Left lobe of liver (tissue), 2 donors: ENCODE measurements at regions not wholly inside any gene's neighbourhood (a gene's known extent, or its start where the extent isn't known, plus 50 kb on each side); places are given as distances from the start of the nearest gene placed in this dataset.

Experiments used
- ATAC-seq: fragments of 200-7000 bp; cut with Tn5 transposase; one replicate; pipeline ENCODE4 v1.9.1; 2020; ENCODE audit warnings: mild to moderate bottlenecking, moderate library complexity
- DNase-seq: peaks from one replicate; pipeline ENCODE4 v3.0.0-alpha.2; 2020; ENCODE audit warnings: low spot score
- donor health status: DM: no; HTN: no; CAD: no; lungs with moderate emphysema.
- donor health status: DM: no; HTN: yes; CAD: no.

DNA sequence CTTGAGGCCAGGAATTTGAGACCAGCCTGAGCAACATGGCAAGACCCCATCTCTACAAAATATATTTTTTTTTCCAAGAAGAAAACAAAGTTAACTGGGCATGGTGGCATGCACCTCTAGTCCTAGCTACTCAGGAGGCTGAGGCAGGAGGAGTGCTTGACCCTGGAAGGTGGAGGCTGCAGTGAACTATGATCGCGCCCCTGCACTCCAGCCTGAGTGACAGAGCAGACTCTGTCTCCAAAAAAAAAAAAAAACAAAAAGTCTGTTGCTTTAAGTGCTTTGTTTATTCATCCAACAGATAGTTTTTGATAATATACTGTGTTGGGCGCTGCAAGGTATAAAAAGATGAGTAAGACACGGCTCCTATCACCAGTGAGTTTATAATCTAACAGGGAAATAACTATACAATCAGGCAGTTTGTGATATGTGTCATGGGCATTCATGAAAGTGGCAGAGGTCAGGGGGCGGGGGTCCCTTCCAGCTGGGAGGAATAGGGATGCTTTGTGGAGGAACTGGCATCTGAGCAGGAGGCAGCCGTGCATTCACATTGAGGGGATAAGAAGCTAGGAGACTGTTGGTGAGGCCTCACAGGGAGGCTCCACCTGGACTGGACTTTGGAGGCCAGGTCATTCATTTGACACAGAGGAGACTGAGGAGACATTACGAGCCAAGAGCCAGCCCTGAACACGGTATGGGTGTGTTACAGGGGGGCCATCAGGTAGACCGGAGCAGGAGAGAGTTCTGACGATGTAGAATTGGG lies 67.3 kb upstream of the ERRFI1 start:
- ATAC-seq (no peak), DNase-seq (no peak)

DNA sequence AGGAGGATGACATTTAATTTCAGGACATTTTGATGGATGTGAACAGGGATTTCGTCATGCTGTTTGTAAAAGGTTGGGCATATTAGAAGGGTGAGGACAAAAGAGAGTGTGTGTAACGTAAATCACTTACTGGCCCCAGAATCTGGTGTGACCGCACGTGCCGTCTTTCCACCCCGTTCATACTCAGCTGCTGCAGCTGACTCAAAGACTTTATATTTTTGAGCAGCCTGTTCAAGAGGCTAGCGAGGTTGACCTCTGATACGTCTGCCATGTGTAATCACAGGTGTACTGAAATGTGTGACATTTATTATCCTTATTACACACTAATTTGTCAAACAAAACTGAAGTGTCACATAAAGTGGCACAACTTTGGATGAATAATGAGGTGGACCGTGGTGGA lies 66.5 kb upstream of the ERRFI1 start:
- ATAC-seq (no peak), DNase-seq (no peak)

DNA sequence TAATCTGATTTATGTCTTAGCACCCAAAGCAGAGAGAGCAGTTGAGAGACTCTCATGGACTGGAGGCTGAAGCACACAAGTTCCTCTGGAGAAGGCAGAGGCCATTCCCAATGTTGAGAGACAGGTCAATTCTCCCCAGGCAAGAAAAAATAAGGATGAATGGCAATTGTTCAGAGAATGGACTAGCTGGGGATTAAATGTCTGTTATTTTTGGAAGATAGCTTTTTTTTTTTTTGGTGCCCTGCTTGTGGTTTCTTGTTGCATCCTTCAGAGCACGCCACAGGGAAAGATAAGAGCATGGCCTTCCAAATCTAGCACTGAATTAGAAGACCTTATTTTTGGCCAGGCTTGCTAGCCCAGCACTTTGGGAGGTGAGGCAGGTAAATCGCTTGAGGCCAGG lies 65.6 kb upstream of the ERRFI1 start:
- ATAC-seq, result no peak
- DNase-seq, result no peak

- DNase-seq, result no peak
- no peak for ATAC-seq
These were observed 64.2 kb upstream of the ERRFI1 start for GRCh38 chr1:8090241-8090702.

DNA sequence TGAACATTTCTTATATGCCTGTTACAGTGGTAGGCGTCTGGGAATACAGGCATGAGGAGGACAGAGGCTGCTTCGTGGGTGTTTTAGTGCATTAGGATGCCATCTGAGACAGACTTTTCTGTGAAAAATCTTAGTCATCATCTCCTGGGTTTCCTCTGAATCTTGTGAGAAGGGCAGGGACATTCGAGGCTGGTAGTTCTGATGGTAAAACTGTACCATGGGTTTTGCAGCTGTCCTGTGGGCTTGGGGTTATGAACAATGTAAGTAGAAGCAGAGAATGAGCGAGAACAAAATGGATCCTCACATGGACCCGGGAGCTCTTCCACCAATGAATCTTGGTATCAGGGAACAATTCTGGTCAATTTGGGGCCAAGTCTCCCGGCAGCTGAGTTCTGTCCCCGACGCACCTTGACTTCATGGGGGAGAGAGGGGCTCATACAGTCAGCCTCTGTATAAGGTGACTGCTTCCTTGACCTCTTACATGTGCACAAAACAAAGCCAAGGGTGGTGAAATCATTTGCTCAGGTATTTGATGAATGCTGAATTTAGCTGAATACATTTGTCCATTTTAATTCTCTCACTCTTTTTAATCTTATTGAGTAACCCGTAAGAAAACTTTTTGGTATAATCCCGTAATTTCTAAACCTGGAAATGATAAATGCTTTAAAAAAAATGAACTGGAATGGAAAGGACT lies 63.6 kb upstream of the ERRFI1 start:
- ATAC-seq (no peak), DNase-seq (no peak)

DNA sequence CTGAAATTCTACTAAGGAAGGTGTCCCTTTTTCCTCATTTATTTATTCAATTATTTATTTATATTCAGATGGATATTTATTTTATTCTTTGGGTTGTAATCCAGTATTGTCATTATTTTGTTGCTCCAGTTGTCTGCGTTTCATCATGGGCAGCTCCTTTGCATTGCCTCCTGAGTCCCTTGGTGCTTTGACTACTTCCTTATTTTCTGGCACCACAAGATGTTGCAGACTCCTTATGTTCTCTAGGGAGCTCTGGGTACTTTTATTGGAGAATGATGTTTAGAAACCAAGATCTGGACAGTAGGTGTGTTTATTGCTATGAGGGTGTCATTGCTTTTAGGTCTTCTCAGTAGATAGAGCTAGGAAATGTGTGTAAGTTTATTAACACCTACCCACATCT lies 59.9 kb upstream of the ERRFI1 start:
- DNase-seq (no peak), ATAC-seq (no peak)

GRCh38 chr1:8084913-8085312 lies 58.8 kb upstream of the ERRFI1 start:
- no peak for DNase-seq
- ATAC-seq, result no peak

DNA sequence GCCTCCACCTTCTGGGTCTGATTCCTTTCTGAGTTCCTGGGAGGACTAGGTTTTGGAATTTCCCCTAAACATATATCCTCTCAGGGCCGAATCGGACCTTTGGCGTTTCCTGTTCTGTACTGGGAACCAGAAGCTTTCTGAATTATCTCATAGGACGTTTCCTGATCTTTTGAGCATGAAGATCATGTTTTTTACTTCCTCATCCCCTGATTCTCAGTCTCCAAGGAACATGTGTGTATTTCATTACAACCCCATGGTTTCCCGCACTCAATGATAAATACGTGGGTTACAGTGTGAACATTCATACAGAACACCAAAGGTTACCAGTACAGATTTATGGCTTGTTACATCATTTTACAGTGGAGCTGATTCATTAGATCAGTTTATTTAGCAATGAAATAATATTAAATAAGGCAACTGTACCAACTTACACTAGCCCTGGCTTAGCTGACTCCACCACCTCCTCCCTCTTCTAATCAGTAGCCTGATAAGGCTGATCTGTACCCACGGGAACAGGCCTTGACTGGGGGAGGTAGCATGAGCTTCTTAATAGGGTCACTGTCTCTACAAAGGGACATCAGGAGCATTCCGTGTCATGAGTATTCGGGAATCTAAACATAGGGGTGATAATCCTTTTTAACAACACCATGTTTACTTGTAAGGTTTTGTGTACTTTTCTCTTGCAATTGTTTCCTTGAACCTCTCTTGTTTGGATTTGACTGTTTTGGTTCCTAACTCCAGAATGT lies 57.8 kb upstream of the ERRFI1 start:
- ATAC-seq (peak; percentile 68), DNase-seq (no peak)

GRCh38 chr1:8082945-8083344 lies 56.8 kb upstream of the ERRFI1 start:
- peak; percentile 85 for ATAC-seq
- peak; percentile 56 for DNase-seq

DNA sequence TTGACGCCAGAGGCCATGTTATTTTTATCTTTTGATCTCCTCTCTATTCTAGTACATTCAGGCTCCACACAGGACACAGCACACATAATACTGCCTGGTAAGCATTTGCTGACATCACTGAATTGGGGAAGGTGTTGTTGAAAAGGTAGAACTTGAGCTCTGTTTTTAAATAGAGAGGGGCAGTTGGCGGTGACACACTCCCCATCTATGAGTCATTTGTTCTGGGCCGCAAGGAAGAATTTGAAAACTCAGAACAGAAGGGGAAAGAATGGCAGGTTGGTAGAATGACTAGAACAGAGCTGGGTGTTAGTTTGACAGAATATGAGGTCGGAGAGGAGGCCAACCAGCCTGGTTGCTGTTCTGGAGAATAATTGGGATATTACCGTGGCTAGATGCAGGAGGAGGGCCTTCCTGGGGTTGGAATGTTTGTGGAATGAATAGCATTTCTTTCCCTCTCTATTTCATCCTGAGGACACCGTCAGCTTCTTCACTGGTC lies 52.1 kb upstream of the ERRFI1 start:
- ATAC-seq (no peak), DNase-seq (no peak)

DNA sequence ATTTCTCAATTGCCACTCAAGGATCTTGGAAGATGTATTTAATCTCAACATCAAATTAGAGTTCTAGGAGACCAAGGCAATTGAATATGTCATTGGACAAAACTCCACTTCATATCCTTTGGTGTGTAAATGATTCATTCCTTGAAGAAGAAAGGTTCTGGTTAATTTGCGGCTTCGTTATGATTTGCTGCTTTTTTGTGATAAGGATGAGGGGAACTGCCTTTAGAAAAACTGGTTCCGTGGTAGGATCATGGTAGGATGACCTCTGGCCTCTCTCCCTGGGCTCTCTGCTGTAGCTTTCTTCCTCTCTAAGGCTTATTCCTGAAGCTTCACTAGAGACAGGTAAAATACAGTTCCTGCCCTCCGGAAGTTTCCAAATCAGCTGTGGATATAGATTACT lies 51.5 kb upstream of the ERRFI1 start:
- ATAC-seq, result no peak
- DNase-seq, result no peak

DNA sequence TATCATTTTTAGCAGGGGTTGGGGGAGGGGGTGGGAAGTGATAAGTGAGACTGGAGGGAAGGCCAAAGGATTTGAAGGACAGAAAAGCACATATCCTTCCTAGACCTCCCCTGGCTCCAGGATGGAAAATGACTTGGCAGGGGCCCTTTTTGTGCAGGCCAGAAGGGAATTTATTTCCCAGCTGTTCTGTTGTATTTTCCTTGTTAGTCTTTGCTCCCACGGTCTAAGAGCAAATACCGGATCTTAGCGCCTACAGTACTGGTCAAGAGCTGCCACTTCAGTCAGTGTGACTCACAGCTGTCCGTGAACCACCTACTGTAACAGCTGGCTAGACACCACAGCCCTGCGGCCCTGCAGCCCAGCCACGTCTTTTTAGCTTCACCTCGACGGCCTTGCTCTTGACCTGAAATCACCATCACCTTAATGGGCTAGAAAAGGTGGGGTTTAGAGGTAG lies 51.0 kb upstream of the ERRFI1 start:
- DNase-seq (peak; percentile 43), ATAC-seq (peak; percentile 67)

GRCh38 chr1:8076176-8076575 lies 50.1 kb upstream of the ERRFI1 start:
- ATAC-seq, result no peak
- no peak for DNase-seq
